Stimulated activated CD8-positive, alpha-beta memory T cell treated with anti-CD3 and anti-CD28 coated beads, Interleukin-12 subunit alpha, Interleukin-12 subunit beta, amount 100 ng/mL, for 24 hours (primary cell): ENCODE measurements at regions not wholly inside any gene's neighbourhood (a gene's known extent, or its start where the extent isn't known, plus 50 kb on each side); places are given as distances from the start of the nearest gene placed in this dataset.

ENCODE experiments used
- DNase-seq: peaks from one replicate; pipeline ENCODE4 v3.0.0-alpha.2; 2020; ENCODE audit errors: extremely low read depth

- peak; percentile 10 for DNase-seq
Observed at GRCh38 chr6:166106076-166106686, 61.5 kb downstream of the TBXT start.

DNA sequence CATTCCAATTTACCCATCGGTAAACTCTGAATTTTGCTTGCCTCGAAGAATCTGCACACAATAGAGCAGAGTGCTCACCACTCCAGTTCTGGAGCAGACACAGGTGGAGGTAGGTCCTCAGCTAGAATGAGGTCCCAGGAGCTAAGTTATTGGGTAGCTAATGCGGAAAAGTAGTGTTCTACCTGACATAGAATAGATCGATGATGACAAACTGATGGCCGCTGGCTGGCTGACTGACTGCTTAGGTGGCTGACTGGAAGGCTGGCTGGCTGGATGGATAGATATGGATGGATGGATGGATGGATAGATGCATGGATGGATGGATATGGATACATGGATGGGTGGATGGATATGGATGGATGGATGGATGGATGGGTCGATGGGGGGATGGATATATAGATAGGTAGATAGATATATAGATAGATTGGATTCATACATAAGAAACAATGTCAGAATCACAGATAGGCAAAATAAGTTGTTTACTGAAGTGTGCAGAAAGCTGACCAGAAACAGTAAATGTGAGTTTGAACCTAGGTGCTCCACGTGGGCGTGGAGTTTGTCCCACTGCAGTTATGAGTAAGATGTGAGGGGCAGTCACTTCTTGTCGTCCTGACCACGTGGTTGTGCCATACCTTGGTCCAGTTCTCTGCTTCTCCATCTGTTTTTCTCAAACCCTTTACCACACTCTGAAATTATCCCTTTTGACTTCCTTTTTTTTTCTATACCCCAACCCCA lies 62.1 kb downstream of the TBXT start:
- DNase-seq: no peak

- no peak for DNase-seq
Observed at GRCh38 chr6:166104872-166105271, 62.8 kb downstream of the TBXT start.

- no peak for DNase-seq
Observed at GRCh38 chr6:166104107-166104506, 63.5 kb downstream of the TBXT start.

GRCh38 chr6:166101819-166102419 lies 65.7 kb downstream of the TBXT start:
- no peak for DNase-seq

DNA sequence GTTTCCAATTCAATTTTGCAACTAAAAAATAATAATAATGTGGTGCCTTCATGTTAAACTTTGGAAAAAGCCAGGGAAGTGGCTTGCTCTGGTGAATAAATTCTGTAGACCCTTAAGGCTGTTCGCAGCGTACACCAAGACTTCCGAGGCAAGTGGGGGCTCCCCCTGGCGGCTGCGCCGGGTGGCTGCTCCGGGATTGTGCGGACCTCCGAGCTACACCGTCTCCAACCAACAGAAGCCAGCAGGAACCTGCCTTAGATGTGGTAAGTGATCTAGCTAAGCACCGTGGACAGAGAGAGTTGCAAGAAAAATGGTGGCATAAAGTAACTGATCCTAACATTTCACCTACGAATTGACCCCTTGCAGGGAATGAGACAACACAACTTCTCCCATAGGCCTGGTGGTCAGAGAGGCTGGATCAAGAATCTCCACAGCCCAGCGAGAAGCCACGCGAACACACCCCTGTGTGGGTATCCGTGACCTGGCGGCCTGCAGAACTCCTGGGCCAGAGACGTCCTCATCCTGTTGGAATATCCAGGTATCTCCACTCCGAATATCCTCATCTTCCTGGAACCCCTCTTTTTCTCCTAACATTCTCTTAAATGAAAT lies 69.6 kb downstream of the TBXT start:
- no peak for DNase-seq

GRCh38 chr6:166087852-166088251 lies 79.8 kb downstream of the TBXT start:
- no peak for DNase-seq

GRCh38 chr6:166087246-166087645 lies 80.4 kb downstream of the TBXT start:
- DNase-seq: no peak

- no peak for DNase-seq
Observed at GRCh38 chr6:166085500-166085899, 82.2 kb downstream of the TBXT start.

DNA sequence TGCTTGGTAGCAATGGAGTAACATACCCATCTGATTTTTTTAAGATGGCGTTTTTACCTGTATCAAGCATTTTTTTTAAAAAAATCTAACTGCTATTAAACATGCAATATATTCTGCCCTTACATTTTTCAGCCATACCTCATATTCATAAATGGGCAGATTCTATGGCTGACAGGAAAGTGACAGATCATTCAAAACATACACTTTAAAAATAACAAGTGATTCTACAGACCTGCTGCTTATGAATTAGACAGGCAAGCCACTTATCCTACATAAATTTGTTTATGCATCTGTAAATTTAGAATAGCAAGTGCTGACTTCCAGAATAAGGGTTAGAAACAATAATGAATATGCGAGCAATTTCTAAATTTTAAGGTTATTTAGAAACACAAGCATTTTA lies 82.7 kb downstream of the TBXT start:
- no peak for DNase-seq

DNA sequence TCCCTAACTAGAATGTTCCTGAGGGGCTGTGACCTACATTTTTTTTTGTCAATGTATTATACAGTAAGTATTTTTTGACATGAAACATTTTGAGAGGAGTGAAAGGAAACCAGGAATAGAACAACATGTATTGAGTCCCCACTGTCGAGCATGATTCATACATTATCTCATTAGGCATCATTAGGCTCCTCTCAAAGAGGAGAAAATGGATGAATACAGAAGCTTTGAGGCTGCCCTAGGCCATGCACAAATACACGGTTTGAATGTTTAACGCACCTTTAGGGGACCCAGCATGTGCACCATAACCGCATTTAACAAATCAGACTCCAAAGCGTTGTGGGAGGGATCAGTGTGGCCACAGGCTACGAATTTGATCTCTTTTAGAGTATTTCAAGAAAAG lies 87.8 kb downstream of the TBXT start:
- DNase-seq: no peak

- no peak for DNase-seq
Observed at GRCh38 chr6:166078294-166078693, 89.4 kb downstream of the TBXT start.

GRCh38 chr6:166076625-166077024 lies 91.0 kb downstream of the TBXT start:
- no peak for DNase-seq

GRCh38 chr6:166075925-166076324 lies 91.7 kb downstream of the TBXT start:
- no peak for DNase-seq

DNA sequence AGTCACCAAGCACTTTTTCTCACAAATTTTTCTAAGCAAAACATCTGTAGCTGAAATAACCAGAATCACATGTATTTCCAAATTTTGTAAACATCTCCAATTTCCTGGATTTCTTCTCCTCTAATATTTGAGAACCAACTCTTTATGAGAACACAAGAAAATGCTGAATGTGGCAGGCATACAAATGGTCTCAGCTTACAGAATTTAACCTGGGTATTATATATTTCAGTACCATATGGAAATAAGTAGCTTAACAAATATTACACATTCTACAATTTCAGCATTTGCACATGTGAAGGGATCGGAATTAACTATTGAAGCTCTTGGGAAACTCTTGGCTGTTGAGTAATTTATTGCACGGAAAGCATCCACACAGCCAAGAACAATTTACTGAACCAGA lies 92.5 kb downstream of the TBXT start:
- no peak for DNase-seq

DNA sequence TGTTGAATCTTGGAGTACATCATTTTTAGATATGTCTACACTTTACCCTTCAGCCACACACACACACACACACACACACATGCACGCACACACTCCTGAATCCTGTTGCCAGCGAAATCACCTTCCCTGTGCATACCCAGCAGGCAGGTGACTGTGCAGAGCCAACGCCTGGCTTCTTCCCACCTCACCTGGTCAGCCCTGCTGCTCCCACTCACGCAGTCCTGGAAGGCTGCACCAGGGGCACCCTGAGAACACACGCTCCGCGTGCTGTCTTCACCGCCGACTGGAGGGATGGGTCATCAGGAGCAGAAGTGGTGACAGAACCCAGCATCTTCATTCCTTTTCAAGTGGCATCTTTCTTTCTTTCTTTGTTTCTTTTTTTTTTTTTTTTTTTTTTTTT lies 94.6 kb downstream of the TBXT start:
- DNase-seq: no peak

DNA sequence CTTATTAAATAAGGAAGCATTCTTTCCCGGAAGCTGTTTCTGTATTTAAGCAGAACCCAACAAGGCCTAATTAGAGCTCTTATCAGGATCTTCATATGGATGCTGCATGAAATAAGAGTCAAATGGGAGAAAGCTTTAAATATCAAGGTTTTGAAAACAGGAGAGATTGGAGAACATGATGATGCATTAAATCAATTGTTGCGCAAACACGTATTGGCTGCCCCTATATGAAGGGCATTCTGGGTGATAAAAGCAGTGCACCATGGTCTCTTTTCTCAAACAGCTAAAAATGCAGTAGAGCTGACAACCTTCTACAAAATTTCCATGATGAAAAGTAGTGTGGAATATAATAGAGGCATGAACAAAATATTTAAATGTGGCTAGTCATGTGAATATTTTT lies 98.9 kb downstream of the TBXT start:
- DNase-seq: no peak

DNA sequence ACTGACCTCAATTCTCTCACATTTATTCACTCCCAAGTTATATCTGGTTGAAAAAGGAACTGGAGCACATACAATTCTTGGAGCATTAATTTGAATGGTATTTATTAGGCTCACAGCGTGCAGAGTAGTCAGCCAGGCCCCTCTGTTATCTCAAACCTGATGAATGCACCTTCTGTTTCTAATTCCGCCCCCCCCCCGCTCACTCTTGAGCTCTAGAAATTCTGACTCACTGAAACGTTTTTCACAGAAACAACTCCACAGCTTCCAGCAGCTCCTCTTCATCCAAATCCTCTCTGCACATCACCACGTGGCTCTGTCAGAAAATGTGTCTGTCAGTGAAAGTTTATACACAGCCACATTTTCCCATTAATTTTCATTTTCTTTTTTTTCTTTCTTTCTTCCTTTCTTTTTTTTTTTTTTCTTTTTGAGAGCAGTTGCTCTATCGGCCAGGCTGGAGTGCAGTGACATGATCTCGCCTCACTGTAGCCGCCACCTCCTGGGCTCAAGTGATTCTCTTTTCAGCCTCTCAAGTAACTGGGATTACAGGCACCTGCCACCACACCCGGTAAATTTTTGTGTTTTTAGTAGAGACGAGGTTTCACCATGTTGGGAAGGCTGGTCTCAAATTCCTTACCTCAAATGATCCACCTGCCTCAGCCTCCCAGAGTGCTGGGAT lies 109.4 kb downstream of the TBXT start:
- no peak for DNase-seq

DNA sequence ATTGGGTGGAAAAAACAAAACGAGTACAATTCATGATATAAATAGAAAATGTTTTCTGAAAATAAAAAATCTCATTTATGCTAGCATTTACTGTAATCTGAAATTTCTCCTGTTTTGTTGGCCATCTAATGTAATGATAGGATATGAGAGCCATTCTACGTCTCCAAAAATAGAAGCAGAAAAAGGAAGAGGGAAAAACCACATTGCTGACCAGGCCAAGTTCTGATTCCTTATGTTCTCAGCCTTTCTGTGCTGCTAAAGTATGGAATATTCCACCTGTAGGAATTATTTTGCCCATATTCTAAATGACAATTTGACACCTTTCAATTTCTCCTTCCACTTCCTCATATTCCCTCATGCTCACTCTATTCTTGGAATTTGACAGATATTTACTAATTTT lies 110.2 kb downstream of the TBXT start:
- no peak for DNase-seq

DNA sequence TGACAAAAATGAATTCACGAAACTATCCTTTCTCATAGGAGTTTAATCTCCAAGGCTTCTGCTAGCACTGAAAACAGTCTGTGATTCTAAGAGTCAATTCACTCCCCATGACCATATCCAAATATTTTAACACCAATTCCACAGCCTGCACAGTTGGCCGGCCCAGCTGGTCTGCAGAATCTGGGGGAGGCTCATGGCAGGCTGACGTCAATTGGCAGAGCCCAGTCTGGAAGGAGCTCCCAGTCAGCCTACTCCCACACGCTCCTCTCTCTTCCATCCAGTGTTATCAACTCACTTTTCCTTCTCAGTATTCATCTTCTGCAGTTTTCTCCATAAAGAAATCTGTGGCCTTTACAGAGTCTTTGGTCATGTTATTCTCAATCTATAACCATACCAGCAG lies 111.0 kb downstream of the TBXT start:
- DNase-seq: no peak

GRCh38 chr6:166055801-166056200 lies 111.8 kb downstream of the TBXT start:
- no peak for DNase-seq

GRCh38 chr6:166052837-166053236 lies 114.8 kb downstream of the TBXT start:
- no peak for DNase-seq
